Hematopoietic multipotent progenitor cell treated with erythropoietin and hydrocortisone succinate and interleukin-3 and kit ligand, for 6 days (in vitro differentiated cells): ENCODE measurements at regions not wholly inside any gene's neighbourhood (a gene's known extent, or its start where the extent isn't known, plus 50 kb on each side); places are given as distances from the start of the nearest gene placed in this dataset.
A peak's percentile ranks its signal among the peaks of the same experiment; 100 is the strongest.

ENCODE experiments used
- DNase-seq: peaks from one replicate; pipeline ENCODE4 v3.0.0-alpha.2; 2015

GRCh38 chr7:8938044-8938805 is 504.8 kb downstream of the NXPH1 start:
- DNase-seq = no peak

GRCh38 chr7:8939446-8939845 is 506.0 kb downstream of the NXPH1 start:
- no peak for DNase-seq

- no peak for DNase-seq
Measured at GRCh38 chr7:8963722-8964121, 530.3 kb downstream of the NXPH1 start.

GRCh38 chr7:8965177-8965576 is 531.8 kb downstream of the NXPH1 start:
- DNase-seq = no peak

- DNase-seq = no peak
Measured at GRCh38 chr7:8973601-8974000, 540.2 kb downstream of the NXPH1 start.

GRCh38 chr7:8975681-8976080 is 542.3 kb downstream of the NXPH1 start:
- DNase-seq = no peak

GRCh38 chr7:8982338-8982992 is 549.1 kb downstream of the NXPH1 start:
- DNase-seq = no peak

- DNase-seq = no peak
Measured at GRCh38 chr7:8985255-8985654, 551.8 kb downstream of the NXPH1 start.

GRCh38 chr7:8988267-8988666 is 554.9 kb downstream of the NXPH1 start:
- DNase-seq = no peak

- no peak for DNase-seq
Measured at GRCh38 chr7:8991159-8991558, 557.8 kb downstream of the NXPH1 start.

- DNase-seq = no peak
Measured at GRCh38 chr7:8998762-8999161, 565.4 kb downstream of the NXPH1 start.

GRCh38 chr7:9013940-9014339 is 580.5 kb downstream of the NXPH1 start:
- DNase-seq = no peak

- DNase-seq = no peak
Measured at GRCh38 chr7:9017286-9017685, 583.9 kb downstream of the NXPH1 start.

- no peak for DNase-seq
Measured at GRCh38 chr7:9022456-9022855, 589.0 kb downstream of the NXPH1 start.

GRCh38 chr7:9023675-9024294 is 590.4 kb downstream of the NXPH1 start:
- no peak for DNase-seq

- DNase-seq = no peak
Measured at GRCh38 chr7:9026121-9026520, 592.7 kb downstream of the NXPH1 start.

GRCh38 chr7:9028012-9028411 is 594.6 kb downstream of the NXPH1 start:
- DNase-seq = no peak

- no peak for DNase-seq
Measured at GRCh38 chr7:9029681-9030530, 596.5 kb downstream of the NXPH1 start.

GRCh38 chr7:9030976-9031375 is 597.6 kb downstream of the NXPH1 start:
- no peak for DNase-seq

GRCh38 chr7:9031386-9031785 is 598.0 kb downstream of the NXPH1 start:
- no peak for DNase-seq

GRCh38 chr7:9036080-9036479 is 602.7 kb downstream of the NXPH1 start:
- no peak for DNase-seq

GRCh38 chr7:9071160-9071762 is 637.9 kb downstream of the NXPH1 start:
- no peak for DNase-seq

GRCh38 chr7:9075774-9076173 is 642.4 kb downstream of the NXPH1 start:
- DNase-seq = peak; percentile 2
